Lower leg skin (tissue), 4 donors: ENCODE measurements at regions not wholly inside any gene's neighbourhood (a gene's known extent, or its start where the extent isn't known, plus 50 kb on each side); places are given as distances from the start of the nearest gene placed in this dataset.

ENCODE experiments used
- DNase-seq, 2 donors: peaks; one replicate each; pipeline ENCODE4 v3.0.0-alpha.2; 2019; ENCODE audit warnings: low spot score in 2 of 2
- H3K4me3 ChIP-seq: fragments of 200-600 bp; sonication (generic); 2 replicates; pipeline ENCODE4 v1.5.1; 2017; ENCODE audit warnings: mild to moderate bottlenecking, low read depth; ENCODE audit not compliant: poor library complexity, severe bottlenecking
- POLR2A ChIP-seq, 2 donors: fragments of 450-650 bp; IDR thresholded peaks; one replicate each; pipeline ENCODE4 v1.6.1; 2016 to 2017; ENCODE audit warnings: antibody characterized with exemption in 2 of 2, mild to moderate bottlenecking in 1 of 2, moderate library complexity in 1 of 2
- WGBS, 2 donors: methylation state at CpG; one replicate each; pipeline ENCODE4 v1.1.5; 2018; 5-methylcytosine and 5-hydroxymethylcytosine counted together
- intact Hi-C: fragments of 100-400 bp; cut with DNase I; formaldehyde crosslinking; loops from one replicate; pipeline ENCODE4 v1.15.0; 2023; ENCODE audit warnings: low total_unique reads
- TF ChIP-seq, protein P1 (sequence below), 3 donors: fragments of 450-650 bp; IDR thresholded peaks; one replicate each; pipeline ENCODE4 v1.5.1; 2016; ENCODE audit warnings: antibody characterized with exemption in 3 of 3, mild to moderate bottlenecking in 3 of 3, moderate library complexity in 2 of 3

- TF ChIP-seq, protein P1, sequence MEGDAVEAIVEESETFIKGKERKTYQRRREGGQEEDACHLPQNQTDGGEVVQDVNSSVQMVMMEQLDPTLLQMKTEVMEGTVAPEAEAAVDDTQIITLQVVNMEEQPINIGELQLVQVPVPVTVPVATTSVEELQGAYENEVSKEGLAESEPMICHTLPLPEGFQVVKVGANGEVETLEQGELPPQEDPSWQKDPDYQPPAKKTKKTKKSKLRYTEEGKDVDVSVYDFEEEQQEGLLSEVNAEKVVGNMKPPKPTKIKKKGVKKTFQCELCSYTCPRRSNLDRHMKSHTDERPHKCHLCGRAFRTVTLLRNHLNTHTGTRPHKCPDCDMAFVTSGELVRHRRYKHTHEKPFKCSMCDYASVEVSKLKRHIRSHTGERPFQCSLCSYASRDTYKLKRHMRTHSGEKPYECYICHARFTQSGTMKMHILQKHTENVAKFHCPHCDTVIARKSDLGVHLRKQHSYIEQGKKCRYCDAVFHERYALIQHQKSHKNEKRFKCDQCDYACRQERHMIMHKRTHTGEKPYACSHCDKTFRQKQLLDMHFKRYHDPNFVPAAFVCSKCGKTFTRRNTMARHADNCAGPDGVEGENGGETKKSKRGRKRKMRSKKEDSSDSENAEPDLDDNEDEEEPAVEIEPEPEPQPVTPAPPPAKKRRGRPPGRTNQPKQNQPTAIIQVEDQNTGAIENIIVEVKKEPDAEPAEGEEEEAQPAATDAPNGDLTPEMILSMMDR (IDR thresholded peaks at IDR 0.05): no peak
- no peak for TF ChIP-seq POLR2A (IDR thresholded peaks at IDR 0.05)
- intact Hi-C loops: no loop called here
- DNase-seq: no peak
- H3K4me3 ChIP-seq: no peak overlapping the region
These were observed 353.0 kb downstream of the TGFB2 start for GRCh38 chr1:218698141-218698540.

DNA sequence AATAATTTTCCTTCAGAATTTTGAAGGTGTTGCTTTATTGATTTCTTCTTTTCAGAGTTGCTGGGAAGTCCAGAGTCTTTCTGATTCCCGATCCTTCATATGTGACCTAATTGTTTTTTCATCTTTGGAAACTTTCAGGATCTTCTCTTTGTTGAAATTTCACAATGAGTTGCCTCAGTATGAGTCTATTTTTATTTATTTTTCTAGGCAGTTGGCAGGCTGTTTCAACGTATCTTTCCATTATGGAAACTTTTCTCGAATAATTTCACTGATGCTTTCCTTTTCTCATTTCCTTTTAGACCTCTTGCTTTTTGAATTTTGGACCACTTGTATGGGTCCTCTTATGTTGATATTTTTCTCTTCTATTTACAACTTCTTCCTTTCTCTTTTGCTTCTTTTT, 354.3 kb downstream of the TGFB2 start:
- DNase-seq: no peak
- H3K4me3 ChIP-seq: no peak overlapping the region
- 50 to 58% methylated on average over 3 of the region's 3 CpGs for WGBS, 2 donors
- intact Hi-C loops: no loop called here
- no peak for TF ChIP-seq POLR2A (IDR thresholded peaks at IDR 0.05)
- TF ChIP-seq, protein P1 (IDR thresholded peaks at IDR 0.05): no peak

DNA sequence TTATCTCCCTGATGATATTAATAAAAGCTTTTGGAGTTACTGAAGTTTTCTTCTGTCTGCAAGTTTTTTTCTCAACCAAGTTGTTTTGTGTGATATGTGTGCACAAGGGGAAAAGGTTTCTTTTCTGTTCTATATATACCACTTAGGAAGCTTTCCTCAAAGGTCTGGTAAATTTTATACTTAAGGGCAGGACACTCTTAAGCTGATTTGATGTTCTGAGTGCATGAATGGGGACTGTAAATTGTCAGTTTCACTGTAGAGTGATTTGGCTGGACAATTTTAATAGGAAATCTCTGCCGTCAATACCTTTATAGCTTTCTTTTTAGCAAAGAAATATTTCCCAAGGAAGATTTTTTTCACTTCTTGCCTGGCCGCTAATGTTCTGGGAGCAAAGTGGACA, 354.7 kb downstream of the TGFB2 start:
- no peak for DNase-seq
- no peak overlapping the region for H3K4me3 ChIP-seq
- intact Hi-C loops: no loop called here
- TF ChIP-seq, protein P1 (IDR thresholded peaks at IDR 0.05): no peak
- TF ChIP-seq POLR2A (IDR thresholded peaks at IDR 0.05): no peak
- 88% methylated on average over 2 of the region's 2 CpGs for WGBS, 2 donors

DNA sequence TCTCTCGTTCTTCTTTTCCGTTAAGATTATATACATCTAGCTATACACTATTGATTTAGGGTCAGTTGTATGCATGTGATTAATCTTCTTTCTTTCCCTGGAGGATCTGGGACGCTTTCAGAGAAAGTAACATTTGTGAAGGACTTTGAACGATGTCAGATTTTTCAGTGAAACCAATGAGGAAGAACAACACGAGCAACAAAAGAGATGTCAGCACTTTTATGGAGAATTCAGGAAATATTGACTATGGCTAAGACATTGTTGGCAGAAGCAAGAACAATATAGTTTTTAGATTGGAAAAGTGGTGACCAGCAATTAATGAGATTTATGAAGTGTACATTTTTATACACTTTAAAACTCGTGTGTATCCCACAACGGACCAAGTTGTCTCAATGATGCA, 355.5 kb downstream of the TGFB2 start:
- intact Hi-C loops: no loop called here
- no peak for DNase-seq
- no peak overlapping the region for H3K4me3 ChIP-seq
- 92 to 93% methylated on average over 7 of the region's 7 CpGs for WGBS, 2 donors
- TF ChIP-seq, protein P1 (IDR thresholded peaks at IDR 0.05): no peak
- no peak for TF ChIP-seq POLR2A (IDR thresholded peaks at IDR 0.05)

GRCh38 chr1:218701131-218701530, 356.0 kb downstream of the TGFB2 start:
- DNase-seq: no peak
- WGBS, 2 donors: 83 to 86% methylated on average over 3 of the region's 3 CpGs
- TF ChIP-seq, protein P1 (IDR thresholded peaks at IDR 0.05): no peak
- no peak for TF ChIP-seq POLR2A (IDR thresholded peaks at IDR 0.05)
- intact Hi-C loops: no loop called here
- no peak overlapping the region for H3K4me3 ChIP-seq

DNA sequence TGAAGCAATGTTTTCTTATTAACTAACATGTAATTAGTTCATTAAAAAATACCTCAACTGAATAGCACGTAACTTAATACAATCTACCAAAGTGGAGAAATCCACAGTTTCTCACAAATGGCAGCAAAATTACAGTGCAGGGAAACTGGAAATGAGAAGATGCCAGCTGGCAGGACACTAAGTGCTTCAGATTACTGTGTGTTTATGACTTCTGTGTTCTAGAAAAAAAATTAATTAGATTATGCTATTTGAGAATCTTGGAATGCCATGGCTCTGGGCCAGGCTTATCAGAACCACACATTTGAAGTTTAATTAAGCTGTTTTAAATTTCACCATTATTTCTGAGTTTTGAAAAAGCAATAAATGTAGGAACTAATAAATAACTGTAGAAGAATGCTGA, 357.6 kb downstream of the TGFB2 start:
- 69 to 78% methylated on average over 1 of the region's 1 CpG for WGBS, 2 donors
- H3K4me3 ChIP-seq: no peak overlapping the region
- TF ChIP-seq, protein P1 (IDR thresholded peaks at IDR 0.05): no peak
- no peak for TF ChIP-seq POLR2A (IDR thresholded peaks at IDR 0.05)
- intact Hi-C loops: no loop called here
- DNase-seq: no peak
